ENCODE measurements at regions not wholly inside any gene's neighbourhood (a gene's known extent, or its start where the extent isn't known, plus 50 kb on each side); places are given as distances from the start of the nearest gene placed in this dataset.

DNA sequence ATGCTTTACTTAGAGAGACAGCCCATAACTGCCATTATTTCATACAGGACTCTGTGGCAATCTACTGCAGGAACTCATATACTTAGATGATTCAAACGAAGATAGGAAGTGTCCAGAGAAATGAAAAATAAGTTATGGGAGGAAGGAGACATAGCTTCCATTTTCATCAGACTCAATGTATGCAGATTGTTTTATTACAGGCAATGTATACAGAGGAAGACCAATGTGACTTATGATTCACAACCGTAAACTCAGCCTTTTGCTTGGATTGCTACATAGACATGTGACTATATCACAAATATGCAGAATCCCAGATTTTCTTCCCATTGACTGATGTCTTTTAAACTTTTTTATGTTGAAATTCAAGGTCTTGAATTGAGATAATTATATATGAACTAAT is 793.4 kb downstream of the SATB2 start:
- TF ChIP-seq POLR2AphosphoS5 (IDR thresholded peaks at IDR 0.05) (no peak), POLR2A (IDR thresholded peaks at IDR 0.05; ENCODE audit: low read depth) (no peak), EP300 (IDR thresholded peaks at IDR 0.05) (no peak)
- TF ChIP-seq, protein P1, sequence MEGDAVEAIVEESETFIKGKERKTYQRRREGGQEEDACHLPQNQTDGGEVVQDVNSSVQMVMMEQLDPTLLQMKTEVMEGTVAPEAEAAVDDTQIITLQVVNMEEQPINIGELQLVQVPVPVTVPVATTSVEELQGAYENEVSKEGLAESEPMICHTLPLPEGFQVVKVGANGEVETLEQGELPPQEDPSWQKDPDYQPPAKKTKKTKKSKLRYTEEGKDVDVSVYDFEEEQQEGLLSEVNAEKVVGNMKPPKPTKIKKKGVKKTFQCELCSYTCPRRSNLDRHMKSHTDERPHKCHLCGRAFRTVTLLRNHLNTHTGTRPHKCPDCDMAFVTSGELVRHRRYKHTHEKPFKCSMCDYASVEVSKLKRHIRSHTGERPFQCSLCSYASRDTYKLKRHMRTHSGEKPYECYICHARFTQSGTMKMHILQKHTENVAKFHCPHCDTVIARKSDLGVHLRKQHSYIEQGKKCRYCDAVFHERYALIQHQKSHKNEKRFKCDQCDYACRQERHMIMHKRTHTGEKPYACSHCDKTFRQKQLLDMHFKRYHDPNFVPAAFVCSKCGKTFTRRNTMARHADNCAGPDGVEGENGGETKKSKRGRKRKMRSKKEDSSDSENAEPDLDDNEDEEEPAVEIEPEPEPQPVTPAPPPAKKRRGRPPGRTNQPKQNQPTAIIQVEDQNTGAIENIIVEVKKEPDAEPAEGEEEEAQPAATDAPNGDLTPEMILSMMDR (IDR thresholded peaks at IDR 0.05), result no peak

All from esophagus muscularis mucosa (tissue), 4 donors.